Trophoblast cell (in vitro differentiated cells and primary cell): ENCODE measurements at regions not wholly inside any gene's neighbourhood (a gene's known extent, or its start where the extent isn't known, plus 50 kb on each side); places are given as distances from the start of the nearest gene placed in this dataset.

ENCODE experiments used
- DNase-seq, 2 donors: peaks; one replicate each; pipeline ENCODE4 v3.0.0-alpha.2; 2016
- H2AFZ ChIP-seq: 2 replicates; pipeline ENCODE4 v1.6.1; 2013; ENCODE audit warnings: low read length, moderate library complexity, mild to moderate bottlenecking; ENCODE audit not compliant: insufficient read depth, poor library complexity
- H2AK5ac ChIP-seq: 2 replicates; pipeline ENCODE4 v1.6.1; 2013; ENCODE audit warnings: mild to moderate bottlenecking, low read length
- H2BK120ac ChIP-seq: 2 replicates; pipeline ENCODE4 v1.6.1; 2013; ENCODE audit warnings: low read length, mild to moderate bottlenecking, moderate library complexity; ENCODE audit not compliant: insufficient read depth, poor library complexity
- H2BK12ac ChIP-seq: 2 replicates; pipeline ENCODE4 v1.6.1; 2013; ENCODE audit warnings: mild to moderate bottlenecking, low read length, moderate library complexity
- H2BK5ac ChIP-seq: 2 replicates; pipeline ENCODE4 v1.6.1; 2013; ENCODE audit warnings: low read length, low read depth, moderate library complexity, mild to moderate bottlenecking; ENCODE audit not compliant: poor library complexity
- H3K14ac ChIP-seq: 2 replicates; pipeline ENCODE4 v1.6.1; 2013; ENCODE audit warnings: mild to moderate bottlenecking, low read length
- H3K18ac ChIP-seq: 2 replicates; pipeline ENCODE4 v1.6.1; 2013; ENCODE audit warnings: mild to moderate bottlenecking, low read length
- H3K23ac ChIP-seq: 2 replicates; pipeline ENCODE4 v1.6.1; 2013; ENCODE audit warnings: low read length
- H3K27ac ChIP-seq: 2 replicates; pipeline ENCODE4 v1.5.1; 2013; ENCODE audit warnings: low read depth, mild to moderate bottlenecking, inconsistent platforms, low read length, moderate library complexity
- H3K27me3 ChIP-seq: 2 replicates; pipeline ENCODE4 v1.6.1; 2013; ENCODE audit warnings: inconsistent platforms, mild to moderate bottlenecking, low read length, moderate library complexity; ENCODE audit not compliant: insufficient read depth
- H3K36me3 ChIP-seq, 2 experiments: 1 replicate in 1 of 2; 2 replicates in 1 of 2; pipeline ENCODE4 v1.6.1; 2013; ENCODE audit warnings: low read length in 2 of 2, mild to moderate bottlenecking in 2 of 2, moderate library complexity in 1 of 2; ENCODE audit not compliant: insufficient read depth in 2 of 2, control insufficient read depth in 1 of 2
- H3K4ac ChIP-seq: 2 replicates; pipeline ENCODE4 v1.6.1; 2013; ENCODE audit warnings: low read depth, mild to moderate bottlenecking, low read length, moderate library complexity
- H3K4me1 ChIP-seq, 2 experiments: 1 replicate in 1 of 2; 2 replicates in 1 of 2; pipeline ENCODE4 v1.6.1; 2013; ENCODE audit warnings: low read length in 2 of 2, mild to moderate bottlenecking in 2 of 2, moderate library complexity in 1 of 2; ENCODE audit not compliant: insufficient read depth in 2 of 2, control insufficient read depth in 1 of 2
- H3K4me2 ChIP-seq: 2 replicates; pipeline ENCODE4 v1.6.1; 2013; ENCODE audit warnings: inconsistent platforms, mild to moderate bottlenecking, low read length, moderate library complexity
- H3K4me3 ChIP-seq: 2 replicates; pipeline ENCODE4 v1.5.1; 2013; ENCODE audit warnings: mild to moderate bottlenecking, low read depth, low read length, inconsistent platforms
- H3K79me1 ChIP-seq: one replicate; pipeline ENCODE4 v1.6.1; 2013; ENCODE audit warnings: low read length
- H3K79me2 ChIP-seq: 2 replicates; pipeline ENCODE4 v1.6.1; 2013; ENCODE audit warnings: low read length, mild to moderate bottlenecking; ENCODE audit not compliant: control insufficient read depth, insufficient read depth, poor library complexity
- H3K9ac ChIP-seq: 2 replicates; pipeline ENCODE4 v1.6.1; 2013; ENCODE audit warnings: mild to moderate bottlenecking, low read length
- H3K9me3 ChIP-seq: 2 replicates; pipeline ENCODE4 v1.6.1; 2013; ENCODE audit warnings: low read depth, mild to moderate bottlenecking, control low read depth, inconsistent platforms, low read length; ENCODE audit not compliant: insufficient read depth
- H4K12ac ChIP-seq: 2 replicates; pipeline ENCODE4 v1.6.1; 2013; ENCODE audit warnings: low read depth, mild to moderate bottlenecking, low read length, moderate library complexity
- H4K8ac ChIP-seq: 2 replicates; pipeline ENCODE4 v1.6.1; 2013; ENCODE audit warnings: low read depth, mild to moderate bottlenecking, low read length, moderate library complexity
- H4K91ac ChIP-seq: one replicate; pipeline ENCODE4 v1.6.1; 2013; ENCODE audit warnings: low read depth, mild to moderate bottlenecking, low read length, moderate library complexity
- WGBS: extraction: QIAGEN DNeasy Blood & Tissue Kit; methylation state at CpG from one replicate; pipeline ENCODE4 v1.1.7; 2013; ENCODE audit warnings: missing lambda C conversion rate; ENCODE audit not compliant: insufficient read length, insufficient coverage; ENCODE audit errors: extremely low coverage; 5-methylcytosine and 5-hydroxymethylcytosine counted together

DNA sequence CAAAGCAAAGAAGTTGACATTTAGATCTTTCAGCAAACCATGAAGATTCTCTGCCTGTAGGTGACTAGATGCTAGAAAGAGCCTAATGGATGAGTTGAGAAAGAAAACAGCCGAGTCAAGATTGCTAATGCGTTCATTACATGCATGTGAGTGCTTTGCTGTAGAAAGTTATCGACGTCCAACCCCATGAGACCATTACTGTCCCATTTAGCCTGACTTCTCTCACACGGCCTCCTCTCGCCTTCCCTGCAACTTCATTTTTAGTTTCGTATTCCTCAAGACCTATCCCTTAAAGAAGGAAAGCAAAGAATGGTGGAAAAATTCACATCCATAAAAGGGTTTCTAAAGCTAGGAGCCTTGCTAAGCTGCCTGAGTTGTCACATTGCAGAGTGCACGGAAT, 113.7 kb upstream of the DPP6 start:
- H3K18ac ChIP-seq = no peak overlapping the region
- H3K4me3 ChIP-seq = no peak overlapping the region
- H2BK5ac ChIP-seq = no peak overlapping the region
- no peak overlapping the region for H2AFZ ChIP-seq
- H3K14ac ChIP-seq = no peak overlapping the region
- H3K23ac ChIP-seq = no peak overlapping the region
- H3K36me3 ChIP-seq = no peaks in the 10 kb centered on the region
- H3K79me1 ChIP-seq = no peaks in the 10 kb centered on the region
- DNase-seq = no peak
- no peaks in the 10 kb centered on the region for H3K4me1 ChIP-seq
- no peak overlapping the region for H2AK5ac ChIP-seq
- H3K27me3 ChIP-seq = no peaks in the 10 kb centered on the region
- no peak overlapping the region for H4K12ac ChIP-seq
- H3K27ac ChIP-seq = no peak overlapping the region
- H3K4me2 ChIP-seq = no peak overlapping the region
- H2BK12ac ChIP-seq = no peak overlapping the region
- WGBS = no CpG with 5 or more reads among the region's 8 CpGs
- H4K8ac ChIP-seq = no peak overlapping the region
- H3K9me3 ChIP-seq = peaks cover 2% of the 10 kb centered on the region
- no peak overlapping the region for H4K91ac ChIP-seq
- H3K4ac ChIP-seq = no peak overlapping the region
- H3K79me2 ChIP-seq = no peaks in the 10 kb centered on the region
- H2BK120ac ChIP-seq = no peak overlapping the region
- no peak overlapping the region for H3K9ac ChIP-seq

DNA sequence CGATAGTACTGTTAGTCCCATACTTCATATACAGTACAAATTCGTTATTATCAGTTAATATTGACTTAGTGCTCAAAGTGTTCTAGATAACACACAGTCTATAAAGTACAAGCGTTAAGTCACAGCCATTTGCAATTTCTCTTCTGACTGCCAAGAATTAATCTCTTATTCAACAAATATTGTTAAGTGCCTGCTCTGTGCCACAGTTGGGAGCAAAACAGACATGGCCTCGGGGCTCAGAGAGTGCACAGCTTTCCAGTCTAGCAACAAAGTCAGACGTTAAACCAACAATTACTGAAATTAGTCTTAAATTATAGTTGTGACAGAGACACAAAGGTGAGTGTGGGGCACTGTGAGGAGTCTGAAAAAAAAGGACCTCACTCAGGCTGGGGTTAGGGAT, 113.0 kb upstream of the DPP6 start:
- no peak overlapping the region for H4K91ac ChIP-seq
- no peaks in the 10 kb centered on the region for H3K79me1 ChIP-seq
- no peak overlapping the region for H3K4me2 ChIP-seq
- no peak overlapping the region for H2AFZ ChIP-seq
- H3K36me3 ChIP-seq = no peaks in the 10 kb centered on the region
- no peak overlapping the region for H4K8ac ChIP-seq
- no peak for DNase-seq
- no peak overlapping the region for H3K23ac ChIP-seq
- H3K4me1 ChIP-seq = no peaks in the 10 kb centered on the region
- no peak overlapping the region for H4K12ac ChIP-seq
- no peak overlapping the region for H2BK12ac ChIP-seq
- no CpG with 5 or more reads among the region's 5 CpGs for WGBS
- H3K79me2 ChIP-seq = no peaks in the 10 kb centered on the region
- H3K9ac ChIP-seq = no peak overlapping the region
- H3K4ac ChIP-seq = no peak overlapping the region
- H2BK5ac ChIP-seq = no peak overlapping the region
- H3K27ac ChIP-seq = no peak overlapping the region
- H2AK5ac ChIP-seq = no peak overlapping the region
- H2BK120ac ChIP-seq = no peak overlapping the region
- H3K9me3 ChIP-seq = peaks cover 2% of the 10 kb centered on the region
- H3K27me3 ChIP-seq = no peaks in the 10 kb centered on the region
- H3K18ac ChIP-seq = no peak overlapping the region
- no peak overlapping the region for H3K14ac ChIP-seq
- H3K4me3 ChIP-seq = no peak overlapping the region

DNA sequence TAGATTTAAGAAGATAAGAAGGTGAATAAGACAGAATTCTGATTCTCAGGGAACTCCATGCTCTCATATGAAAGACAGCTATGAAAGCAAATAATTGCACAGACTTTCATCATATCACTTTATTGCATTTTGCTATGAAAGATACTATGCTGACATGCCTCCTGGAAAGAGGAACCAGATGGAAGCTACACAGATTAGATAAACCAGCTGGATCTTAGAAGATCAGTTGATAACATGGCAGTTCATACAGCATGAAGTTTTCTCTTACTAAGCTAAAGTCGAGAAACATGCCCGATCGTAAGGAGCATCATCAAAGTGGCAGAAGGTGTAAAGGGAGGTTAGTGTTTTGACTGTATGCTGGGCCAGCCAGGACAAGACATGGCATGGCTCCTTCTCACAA, 112.5 kb upstream of the DPP6 start:
- Histone ChIP-seq H4K91ac (no peak overlapping the region), H4K8ac (no peak overlapping the region), H3K18ac (no peak overlapping the region), H3K4me2 (no peak overlapping the region), H4K12ac (no peak overlapping the region), H3K9ac (no peak overlapping the region), H2AFZ (no peak overlapping the region), H3K4ac (no peak overlapping the region), H3K36me3 (no peaks in the 10 kb centered on the region), H2BK5ac (no peak overlapping the region), H3K79me2 (no peaks in the 10 kb centered on the region), H3K27ac (no peak overlapping the region), H3K79me1 (no peaks in the 10 kb centered on the region), H3K4me3 (no peak overlapping the region), H3K23ac (no peak overlapping the region), H3K27me3 (no peaks in the 10 kb centered on the region), H2BK120ac (no peak overlapping the region), H2AK5ac (no peak overlapping the region), H3K14ac (no peak overlapping the region), H3K4me1 (no peaks in the 10 kb centered on the region), H2BK12ac (no peak overlapping the region), H3K9me3 (peaks cover 2% of the 10 kb centered on the region)
- WGBS = no CpG with 5 or more reads among the region's 3 CpGs
- DNase-seq = no peak

- Histone ChIP-seq H3K27me3 (no peaks in the 10 kb centered on the region), H3K27ac (no peak overlapping the region), H2BK5ac (no peak overlapping the region), H2AFZ (no peak overlapping the region), H3K4ac (no peak overlapping the region), H4K12ac (no peak overlapping the region), H3K14ac (no peak overlapping the region), H3K4me3 (no peak overlapping the region), H3K79me2 (no peaks in the 10 kb centered on the region), H2AK5ac (no peak overlapping the region), H3K79me1 (no peaks in the 10 kb centered on the region), H4K91ac (no peak overlapping the region), H2BK12ac (no peak overlapping the region), H3K9ac (no peak overlapping the region), H3K4me2 (no peak overlapping the region), H3K9me3 (peaks cover 2% of the 10 kb centered on the region), H3K4me1 (no peaks in the 10 kb centered on the region), H4K8ac (no peak overlapping the region), H3K36me3 (no peaks in the 10 kb centered on the region), H2BK120ac (no peak overlapping the region), H3K18ac (no peak overlapping the region), H3K23ac (no peak overlapping the region)
- WGBS = no CpG with 5 or more reads among the region's 5 CpGs
- DNase-seq = no peak
Observed at GRCh38 chr7:153941061-153941460, 111.1 kb upstream of the DPP6 start.
